Panc1 (cell line): ENCODE measurements at regions not wholly inside any gene's neighbourhood (a gene's known extent, or its start where the extent isn't known, plus 50 kb on each side); places are given as distances from the start of the nearest gene placed in this dataset.

ENCODE experiments used
- POLR2AphosphoS5 ChIP-seq: IDR thresholded peaks from 2 replicates; pipeline ENCODE4 v1.6.1; 2012; ENCODE audit warnings: mild to moderate bottlenecking, low read depth, low read length, moderate library complexity
- SIN3A ChIP-seq: IDR thresholded peaks from 2 replicates; pipeline ENCODE4 v1.6.1; 2012; ENCODE audit warnings: low read depth, mild to moderate bottlenecking, low read length, moderate library complexity, borderline replicate concordance; ENCODE audit not compliant: insufficient read depth
- TCF7L2 ChIP-seq: IDR thresholded peaks from 2 replicates; pipeline ENCODE4 v1.6.1; 2011; ENCODE audit warnings: mild to moderate bottlenecking, low read depth, low read length, inconsistent platforms
- TF ChIP-seq, protein P1 (sequence below): fragments of 450-650 bp; IDR thresholded peaks from 2 replicates; pipeline ENCODE4 v1.5.1; 2017; ENCODE audit warnings: mild to moderate bottlenecking
- TF ChIP-seq, protein P2 (sequence below), 2 experiments: IDR thresholded peaks; 2 replicates each; pipeline ENCODE4 v1.6.1; 2011 to 2012; ENCODE audit warnings: low read depth in 2 of 2, control low read depth in 1 of 2, low read length in 1 of 2, mild to moderate bottlenecking in 1 of 2, moderate library complexity in 1 of 2; ENCODE audit not compliant: insufficient read depth in 1 of 2

- TF ChIP-seq, protein P1, sequence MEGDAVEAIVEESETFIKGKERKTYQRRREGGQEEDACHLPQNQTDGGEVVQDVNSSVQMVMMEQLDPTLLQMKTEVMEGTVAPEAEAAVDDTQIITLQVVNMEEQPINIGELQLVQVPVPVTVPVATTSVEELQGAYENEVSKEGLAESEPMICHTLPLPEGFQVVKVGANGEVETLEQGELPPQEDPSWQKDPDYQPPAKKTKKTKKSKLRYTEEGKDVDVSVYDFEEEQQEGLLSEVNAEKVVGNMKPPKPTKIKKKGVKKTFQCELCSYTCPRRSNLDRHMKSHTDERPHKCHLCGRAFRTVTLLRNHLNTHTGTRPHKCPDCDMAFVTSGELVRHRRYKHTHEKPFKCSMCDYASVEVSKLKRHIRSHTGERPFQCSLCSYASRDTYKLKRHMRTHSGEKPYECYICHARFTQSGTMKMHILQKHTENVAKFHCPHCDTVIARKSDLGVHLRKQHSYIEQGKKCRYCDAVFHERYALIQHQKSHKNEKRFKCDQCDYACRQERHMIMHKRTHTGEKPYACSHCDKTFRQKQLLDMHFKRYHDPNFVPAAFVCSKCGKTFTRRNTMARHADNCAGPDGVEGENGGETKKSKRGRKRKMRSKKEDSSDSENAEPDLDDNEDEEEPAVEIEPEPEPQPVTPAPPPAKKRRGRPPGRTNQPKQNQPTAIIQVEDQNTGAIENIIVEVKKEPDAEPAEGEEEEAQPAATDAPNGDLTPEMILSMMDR: no peak
- TF ChIP-seq SIN3A (no peak), TCF7L2 (no peak), POLR2AphosphoS5 (no peak)
- TF ChIP-seq, protein P2, sequence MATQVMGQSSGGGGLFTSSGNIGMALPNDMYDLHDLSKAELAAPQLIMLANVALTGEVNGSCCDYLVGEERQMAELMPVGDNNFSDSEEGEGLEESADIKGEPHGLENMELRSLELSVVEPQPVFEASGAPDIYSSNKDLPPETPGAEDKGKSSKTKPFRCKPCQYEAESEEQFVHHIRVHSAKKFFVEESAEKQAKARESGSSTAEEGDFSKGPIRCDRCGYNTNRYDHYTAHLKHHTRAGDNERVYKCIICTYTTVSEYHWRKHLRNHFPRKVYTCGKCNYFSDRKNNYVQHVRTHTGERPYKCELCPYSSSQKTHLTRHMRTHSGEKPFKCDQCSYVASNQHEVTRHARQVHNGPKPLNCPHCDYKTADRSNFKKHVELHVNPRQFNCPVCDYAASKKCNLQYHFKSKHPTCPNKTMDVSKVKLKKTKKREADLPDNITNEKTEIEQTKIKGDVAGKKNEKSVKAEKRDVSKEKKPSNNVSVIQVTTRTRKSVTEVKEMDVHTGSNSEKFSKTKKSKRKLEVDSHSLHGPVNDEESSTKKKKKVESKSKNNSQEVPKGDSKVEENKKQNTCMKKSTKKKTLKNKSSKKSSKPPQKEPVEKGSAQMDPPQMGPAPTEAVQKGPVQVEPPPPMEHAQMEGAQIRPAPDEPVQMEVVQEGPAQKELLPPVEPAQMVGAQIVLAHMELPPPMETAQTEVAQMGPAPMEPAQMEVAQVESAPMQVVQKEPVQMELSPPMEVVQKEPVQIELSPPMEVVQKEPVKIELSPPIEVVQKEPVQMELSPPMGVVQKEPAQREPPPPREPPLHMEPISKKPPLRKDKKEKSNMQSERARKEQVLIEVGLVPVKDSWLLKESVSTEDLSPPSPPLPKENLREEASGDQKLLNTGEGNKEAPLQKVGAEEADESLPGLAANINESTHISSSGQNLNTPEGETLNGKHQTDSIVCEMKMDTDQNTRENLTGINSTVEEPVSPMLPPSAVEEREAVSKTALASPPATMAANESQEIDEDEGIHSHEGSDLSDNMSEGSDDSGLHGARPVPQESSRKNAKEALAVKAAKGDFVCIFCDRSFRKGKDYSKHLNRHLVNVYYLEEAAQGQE (IDR thresholded peaks at IDR 0.05; ENCODE audit: insufficient read depth in 1 of 2, low read depth in 2 of 2, low read length in 1 of 2): no peak
These were observed 167.5 kb downstream of the ZNF281 start for GRCh38 chr1:200242110-200243041.
